ENCODE measurements at regions not wholly inside any gene's neighbourhood (a gene's known extent, or its start where the extent isn't known, plus 50 kb on each side); places are given as distances from the start of the nearest gene placed in this dataset.
"Not testable (repeated sequence)": the region's sequence is repeated elsewhere in the genome, so short reads cannot be mapped to it uniquely, and the experiment has no call there.

- DNase-seq (ENCODE audit: low read depth) = no peak
- no peak for TF ChIP-seq CTCF (conservative IDR thresholded peaks at IDR 0.05; ENCODE audit: low read depth, low read length)
- H3K4me3 ChIP-seq (ENCODE audit: low read depth, low read length) = no peak overlapping the region
These were observed 86.7 kb upstream of the ESRRB start for GRCh38 chr14:76289276-76289675.

- DNase-seq (ENCODE audit: low read depth) = no peak
- no peak overlapping the region for H3K4me3 ChIP-seq (ENCODE audit: low read depth, low read length)
- no peak for TF ChIP-seq CTCF (conservative IDR thresholded peaks at IDR 0.05; ENCODE audit: low read depth, low read length)
These were observed 83.4 kb upstream of the ESRRB start for GRCh38 chr14:76292561-76292960.

GRCh38 chr14:76293221-76293620 is 82.7 kb upstream of the ESRRB start:
- no peak for DNase-seq (ENCODE audit: low read depth)
- no peak overlapping the region for H3K4me3 ChIP-seq (ENCODE audit: low read depth, low read length)
- TF ChIP-seq CTCF (conservative IDR thresholded peaks at IDR 0.05; ENCODE audit: low read depth, low read length) = no peak

DNA sequence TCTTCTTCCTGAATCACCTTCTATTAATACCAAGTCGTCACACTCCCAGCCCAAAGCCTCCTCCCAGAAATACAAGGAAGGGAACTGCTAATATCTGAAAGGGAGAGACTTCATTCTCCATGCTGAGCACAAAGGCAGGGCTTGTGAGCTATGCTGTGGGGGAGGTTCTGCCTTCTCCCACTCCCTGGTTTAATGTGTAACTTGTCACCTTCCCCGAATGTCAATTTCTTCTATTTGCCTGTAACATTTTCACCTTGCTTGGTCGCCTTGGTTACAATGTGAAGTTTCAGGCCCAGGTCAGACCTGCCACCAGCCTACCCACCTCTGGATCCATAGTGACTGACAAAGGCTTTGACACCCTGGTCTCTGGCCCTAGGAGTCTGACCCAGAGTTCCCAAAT is 82.0 kb upstream of the ESRRB start:
- no peak for DNase-seq (ENCODE audit: low read depth)
- TF ChIP-seq CTCF (conservative IDR thresholded peaks at IDR 0.05; ENCODE audit: low read depth, low read length) = no peak
- H3K4me3 ChIP-seq (ENCODE audit: low read depth, low read length) = no peak overlapping the region

DNA sequence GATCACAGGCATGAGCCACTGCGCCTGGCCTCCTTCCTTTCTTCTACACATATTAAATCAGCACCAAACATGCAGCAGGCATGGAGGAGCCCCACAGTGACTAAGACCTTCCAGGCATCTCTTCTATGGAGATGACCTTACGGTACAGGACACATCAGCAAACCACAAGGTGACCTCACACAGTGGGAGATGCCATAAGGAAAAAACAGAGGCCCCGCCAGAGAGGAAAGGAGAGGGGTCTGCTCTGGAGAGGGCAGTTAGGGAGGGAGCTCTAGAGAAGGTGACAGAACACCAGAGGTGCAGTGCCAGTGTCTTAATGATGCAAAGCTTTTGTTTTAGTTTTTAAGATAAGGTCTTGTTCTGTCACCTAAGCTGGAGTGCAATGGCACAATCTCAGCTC is 81.1 kb upstream of the ESRRB start:
- no peak for DNase-seq (ENCODE audit: low read depth)
- H3K4me3 ChIP-seq (ENCODE audit: low read depth, low read length) = no peak overlapping the region
- no peak for TF ChIP-seq CTCF (conservative IDR thresholded peaks at IDR 0.05; ENCODE audit: low read depth, low read length)

- DNase-seq (ENCODE audit: low read depth) = no peak
- no peak for TF ChIP-seq CTCF (conservative IDR thresholded peaks at IDR 0.05; ENCODE audit: low read depth, low read length)
- H3K4me3 ChIP-seq (ENCODE audit: low read depth, low read length) = no peak overlapping the region
These were observed 77.0 kb upstream of the ESRRB start for GRCh38 chr14:76298896-76299295.

DNA sequence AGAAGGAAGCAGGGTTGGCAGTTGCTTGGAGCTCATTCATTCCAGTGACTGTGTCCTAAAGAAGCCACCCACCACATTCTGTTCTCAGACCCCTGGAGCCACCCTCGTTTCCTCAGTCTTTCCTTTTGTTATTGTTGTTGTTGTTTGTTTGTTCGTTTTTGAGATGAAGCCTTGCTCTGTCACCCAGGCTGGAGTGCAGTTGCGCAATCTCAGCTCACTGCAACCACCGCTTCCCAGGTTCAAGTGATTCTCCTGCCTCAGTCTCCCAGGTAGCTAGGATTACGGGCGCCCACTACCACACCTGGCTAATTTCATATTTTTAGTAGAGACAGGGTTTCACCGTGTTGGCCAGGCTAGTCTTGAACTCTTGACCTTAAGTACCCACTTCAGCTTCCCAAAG is 72.7 kb upstream of the ESRRB start:
- H3K4me3 ChIP-seq (ENCODE audit: low read depth, low read length); DNase-seq (ENCODE audit: low read depth): not testable (repeated sequence)
